Muscle of arm (tissue), 1 donor: ENCODE measurements at regions not wholly inside any gene's neighbourhood (a gene's known extent, or its start where the extent isn't known, plus 50 kb on each side); places are given as distances from the start of the nearest gene placed in this dataset.
A peak's percentile ranks its signal among the peaks of the same experiment; 100 is the strongest.

Experiments used
- DNase-seq: peaks from one replicate; pipeline ENCODE4 v3.0.0-alpha.2; 2013

GRCh38 chr3:147851062-147851461 lies 441.9 kb downstream of the ZIC1 start:
- no peak for DNase-seq

GRCh38 chr3:147854542-147854941 lies 445.4 kb downstream of the ZIC1 start:
- DNase-seq, result no peak

- no peak for DNase-seq
Observed at GRCh38 chr3:147864754-147865354, 455.7 kb downstream of the ZIC1 start.

- no peak for DNase-seq
Observed at GRCh38 chr3:147866561-147866960, 457.4 kb downstream of the ZIC1 start.

- no peak for DNase-seq
Observed at GRCh38 chr3:147872568-147872967, 463.4 kb downstream of the ZIC1 start.

DNA sequence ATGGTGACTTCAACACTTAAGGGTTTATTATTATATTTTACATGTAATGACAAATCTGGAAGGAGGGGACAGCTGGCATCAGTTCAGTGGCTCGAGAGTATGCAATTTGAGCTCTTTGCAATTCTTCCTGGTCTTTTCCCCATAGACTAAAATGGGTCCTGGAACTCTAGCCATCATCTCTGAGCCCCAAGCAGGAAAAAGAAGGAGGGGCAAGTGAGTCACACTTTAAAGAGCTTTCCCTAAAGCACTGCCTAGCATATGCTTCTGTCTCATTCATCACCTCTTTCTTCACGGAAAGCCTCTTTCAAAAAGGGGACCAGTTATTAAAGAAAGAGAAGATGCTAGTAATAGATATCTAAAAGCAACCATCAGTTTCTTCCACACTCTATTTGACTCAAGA lies 466.3 kb downstream of the ZIC1 start:
- no peak for DNase-seq

DNA sequence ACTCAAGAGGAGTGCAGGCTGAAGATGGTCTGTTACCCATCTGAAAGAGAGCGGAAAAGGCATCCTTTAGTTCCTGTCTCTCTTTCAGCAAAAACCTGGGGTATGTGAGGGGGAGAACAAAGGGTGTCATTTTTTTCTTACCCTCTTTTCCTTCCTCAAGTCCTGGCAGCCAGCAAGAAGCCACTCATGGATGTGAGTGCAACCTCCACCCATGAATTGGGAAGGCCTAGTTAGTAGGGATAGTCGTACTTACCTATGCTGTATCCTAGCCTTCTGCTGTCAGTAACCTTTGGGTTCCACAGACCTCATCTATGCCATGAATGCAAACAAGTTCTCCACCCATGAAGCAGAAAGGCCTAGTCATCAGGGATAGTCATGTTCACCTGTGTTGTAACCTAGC lies 472.8 kb downstream of the ZIC1 start:
- DNase-seq, result no peak

DNA sequence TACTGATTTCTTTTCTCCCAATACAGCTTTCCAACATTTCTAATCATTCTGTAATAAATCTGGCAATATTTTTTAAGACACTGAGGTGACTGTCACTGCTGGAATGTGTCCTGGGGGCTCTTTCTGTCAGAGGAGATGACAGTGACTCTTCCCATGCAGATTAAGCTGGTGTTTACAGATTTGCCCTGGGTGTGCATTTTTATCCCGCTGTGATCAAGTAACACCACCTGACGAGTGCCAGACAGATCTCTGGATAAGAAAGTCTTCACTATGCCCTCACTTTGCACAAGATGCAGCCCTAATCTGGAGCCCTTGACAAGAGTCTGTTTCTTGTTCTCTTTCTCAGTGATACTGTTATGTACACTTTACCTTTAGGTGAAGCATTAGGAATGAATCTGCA lies 477.7 kb downstream of the ZIC1 start:
- no peak for DNase-seq

- no peak for DNase-seq
Observed at GRCh38 chr3:147887797-147888196, 478.6 kb downstream of the ZIC1 start.

- no peak for DNase-seq
Observed at GRCh38 chr3:147890114-147890513, 480.9 kb downstream of the ZIC1 start.

DNA sequence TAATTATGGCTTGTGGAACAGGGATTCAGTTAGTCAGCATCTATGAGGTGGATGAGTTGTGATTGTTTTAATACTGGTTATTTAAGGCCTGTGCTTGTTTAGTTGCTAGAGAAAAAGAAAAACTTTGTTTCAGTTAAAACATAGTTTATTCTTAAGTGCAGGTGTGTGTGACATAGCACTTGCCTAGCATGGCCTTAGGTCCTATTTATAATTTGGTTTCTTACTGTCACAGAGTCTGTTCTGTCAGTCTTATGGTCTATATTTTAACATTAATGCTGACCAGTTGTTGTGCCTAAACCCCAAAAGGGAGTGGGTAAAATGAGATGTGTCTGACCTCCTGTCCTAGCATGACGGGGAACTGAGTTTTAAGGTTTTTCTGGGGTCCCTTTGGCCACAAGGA lies 486.3 kb downstream of the ZIC1 start:
- no peak for DNase-seq

GRCh38 chr3:147900851-147901250 lies 491.7 kb downstream of the ZIC1 start:
- no peak for DNase-seq

DNA sequence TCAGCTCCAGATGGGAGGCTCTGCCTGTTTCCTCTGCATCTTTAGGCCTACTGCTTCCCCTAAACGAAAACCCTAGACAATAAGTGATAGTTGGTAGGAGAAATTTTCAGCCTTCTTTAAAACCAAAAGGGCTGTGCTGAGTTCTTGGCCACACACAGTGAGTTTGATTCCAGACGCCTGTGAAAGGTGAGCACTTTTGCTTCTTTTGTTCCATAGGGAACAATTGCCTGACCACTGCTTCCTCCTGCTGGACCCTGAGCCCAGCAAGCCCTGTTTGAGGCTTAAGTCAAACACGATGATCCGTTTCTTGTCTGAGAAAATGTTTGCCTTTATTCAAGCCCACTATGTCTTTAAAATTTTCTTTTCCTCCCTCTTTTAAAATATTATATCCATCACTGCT lies 493.9 kb downstream of the ZIC1 start:
- peak; percentile 4 for DNase-seq

- no peak for DNase-seq
Observed at GRCh38 chr3:147904421-147904820, 495.3 kb downstream of the ZIC1 start.

- no peak for DNase-seq
Observed at GRCh38 chr3:147906285-147906684, 497.1 kb downstream of the ZIC1 start.

DNA sequence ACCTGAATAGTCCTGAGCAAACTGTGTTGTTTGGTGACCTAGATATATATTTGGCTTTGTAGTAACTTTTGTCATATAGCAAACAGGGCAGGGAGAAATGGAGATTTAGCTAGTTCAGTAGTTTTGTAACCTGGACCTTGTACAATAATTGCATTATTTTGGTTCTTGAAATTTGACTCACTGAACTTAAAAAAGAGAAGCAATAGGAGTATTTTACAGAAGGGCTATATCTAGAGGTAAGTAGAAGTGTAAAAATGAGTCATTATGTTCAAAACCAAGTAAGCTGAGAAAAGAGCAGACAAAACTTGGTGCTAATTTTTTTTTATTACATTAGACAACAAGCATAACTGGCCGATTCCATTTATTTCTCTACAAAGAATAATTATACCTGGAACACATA lies 505.4 kb downstream of the ZIC1 start:
- DNase-seq, result no peak

- DNase-seq, result no peak
Observed at GRCh38 chr3:147915057-147915456, 505.9 kb downstream of the ZIC1 start.

DNA sequence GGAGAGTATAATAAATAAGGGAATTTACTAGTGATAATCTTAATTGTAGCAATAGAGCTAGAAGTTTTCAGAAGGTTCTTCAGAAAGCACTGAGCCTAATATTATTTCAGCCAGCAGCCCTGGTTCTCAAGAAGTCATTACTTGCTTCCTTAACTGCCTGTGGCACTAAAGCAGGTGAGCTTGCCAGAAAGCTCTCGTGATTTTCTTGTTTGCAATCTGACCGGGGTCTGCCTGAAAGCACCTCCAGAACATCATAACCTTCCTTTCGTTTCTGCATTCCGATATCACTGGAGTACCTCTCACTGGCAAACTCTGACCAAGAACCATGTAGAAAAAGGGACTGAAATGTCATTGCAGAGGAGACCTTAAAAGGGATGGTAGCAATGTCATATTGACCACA lies 510.3 kb downstream of the ZIC1 start:
- DNase-seq, result no peak

- DNase-seq, result peak; percentile 44
Observed at GRCh38 chr3:147921051-147921450, 511.9 kb downstream of the ZIC1 start.

DNA sequence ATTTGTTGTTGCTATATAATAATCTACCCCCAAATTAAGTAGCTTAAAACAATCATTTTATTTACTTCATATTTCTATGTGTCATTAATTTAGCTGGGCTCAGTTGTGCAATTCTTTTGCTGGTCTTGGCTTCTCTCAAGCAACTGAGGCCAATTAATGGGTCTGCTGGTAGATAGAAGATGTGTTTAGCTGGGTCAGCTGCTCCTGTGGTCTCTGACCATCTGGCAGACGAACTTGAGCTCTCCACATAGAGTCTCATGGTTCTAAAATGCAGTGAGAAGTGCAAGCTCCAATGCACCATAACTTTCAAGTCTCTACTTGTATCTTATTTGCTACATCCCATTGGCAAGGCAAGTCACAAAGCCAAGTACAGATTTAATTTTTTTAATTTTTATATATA lies 515.6 kb downstream of the ZIC1 start:
- DNase-seq, result no peak

DNA sequence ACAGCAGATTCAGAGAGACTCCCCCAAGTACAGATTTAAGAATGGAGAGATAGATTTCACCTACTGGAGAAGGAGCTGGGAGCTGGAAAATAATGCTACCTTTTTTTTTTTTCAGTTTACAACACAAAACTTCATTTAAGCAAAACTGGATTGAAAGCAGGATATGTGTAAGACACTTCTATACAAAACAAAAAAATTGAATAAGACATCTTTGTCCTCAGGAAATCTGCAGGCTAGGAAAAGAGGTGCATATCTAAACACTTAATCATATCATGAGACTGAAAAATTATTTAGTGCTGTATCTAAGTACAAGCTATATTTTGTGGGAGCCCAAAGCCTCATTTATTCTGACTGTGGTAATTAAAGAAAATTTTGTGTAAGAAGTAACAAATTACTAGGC lies 516.1 kb downstream of the ZIC1 start:
- no peak for DNase-seq

DNA sequence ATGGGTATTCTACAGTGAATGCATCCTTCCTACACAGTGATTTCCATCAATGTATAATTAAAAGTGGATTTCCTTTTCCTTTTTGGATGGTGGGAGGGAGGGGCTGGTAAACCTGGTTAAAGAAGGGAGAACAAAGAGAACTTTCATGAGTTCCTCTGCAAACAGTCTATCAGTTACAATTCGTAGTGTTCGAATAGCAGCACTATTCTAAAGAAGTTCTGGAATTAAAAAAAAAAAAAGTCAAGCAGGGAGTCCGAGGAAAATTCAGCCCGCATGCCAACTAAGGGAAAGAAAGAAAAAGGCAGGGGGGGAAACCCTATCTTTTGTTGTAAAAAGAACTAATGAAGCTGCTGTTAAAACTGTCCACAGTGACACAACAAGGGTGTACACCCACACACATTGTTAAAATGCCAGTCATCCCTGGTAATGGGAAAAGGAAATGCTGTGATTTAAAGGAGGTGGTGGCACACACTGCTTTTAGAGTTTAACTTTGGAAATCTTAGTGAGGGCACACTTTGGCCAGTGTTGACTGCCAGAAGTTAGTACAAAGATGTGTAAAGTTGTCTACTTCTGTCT lies 521.2 kb downstream of the ZIC1 start:
- DNase-seq, result no peak

DNA sequence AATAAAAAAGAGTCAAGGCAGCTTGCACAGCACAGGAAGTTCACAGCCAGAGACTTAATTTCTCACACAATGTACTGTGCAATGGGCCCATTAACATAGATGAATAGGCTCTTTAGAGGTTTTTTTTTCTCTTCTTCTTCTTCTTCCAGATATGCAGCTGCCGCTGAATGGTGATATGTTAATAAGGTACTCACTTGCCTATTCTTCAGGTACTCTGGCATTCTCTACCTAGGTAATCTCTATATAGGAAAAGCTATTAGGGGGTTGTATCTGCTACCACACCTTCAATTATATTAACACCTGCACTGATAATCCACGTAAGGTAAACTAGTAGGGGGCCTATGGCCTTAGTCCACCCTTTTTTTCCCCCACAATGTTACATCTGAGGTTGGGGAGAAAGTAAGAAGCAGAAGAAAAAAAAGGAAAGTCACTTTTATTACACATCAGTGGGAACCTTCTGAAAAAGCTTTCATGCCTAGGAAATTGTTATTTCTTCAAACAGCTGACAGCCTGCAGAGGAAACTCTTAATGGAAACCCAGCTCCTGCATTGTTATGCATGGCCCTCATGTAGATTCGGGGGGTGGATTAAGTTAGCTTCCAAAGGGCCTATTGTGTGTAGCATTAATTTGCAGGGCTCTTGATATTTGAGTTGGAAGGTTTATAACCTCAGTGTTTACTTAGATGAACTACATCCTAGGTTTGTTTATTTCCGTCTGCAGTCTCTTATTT lies 525.5 kb downstream of the ZIC1 start:
- no peak for DNase-seq

DNA sequence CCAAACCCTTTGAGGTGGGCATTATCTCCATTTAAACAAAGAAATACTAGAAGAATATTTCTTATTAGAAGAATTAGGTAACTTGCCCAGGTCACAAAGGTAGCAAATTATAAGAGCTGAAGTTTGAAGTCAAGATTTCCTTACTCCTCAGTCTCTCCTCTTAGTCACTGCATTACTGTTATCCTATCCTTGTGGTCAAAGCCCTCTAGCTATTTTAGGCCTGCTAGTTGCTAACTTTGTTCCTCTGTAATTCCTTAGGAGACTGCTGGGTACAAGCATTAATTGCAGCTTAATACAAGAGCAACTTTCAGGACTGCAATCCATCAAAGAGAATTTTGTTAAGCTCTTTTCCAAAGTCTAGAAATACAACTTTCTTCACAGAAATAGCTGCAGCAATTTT lies 528.2 kb downstream of the ZIC1 start:
- no peak for DNase-seq
